ENCODE measurements at regions not wholly inside any gene's neighbourhood (a gene's known extent, or its start where the extent isn't known, plus 50 kb on each side); places are given as distances from the start of the nearest gene placed in this dataset.

GRCh38 chr7:131921016-131921415 is 364.6 kb upstream of the PODXL start:
- DNase-seq (no peak), ATAC-seq (ENCODE audit: low read depth) (no peak)
- Histone ChIP-seq H3K4me2 (replicated peaks; ENCODE audit: low read depth, low read length, poor library complexity, severe bottlenecking) (no peak overlapping the region), H2AFZ (ENCODE audit: insufficient read depth, low read depth, low read length, poor library complexity, severe bottlenecking) (no peak overlapping the region), H3K9ac (ENCODE audit: low read length) (no peak overlapping the region), H3K36me3 (replicated peaks in 1 of 2; ENCODE audit: control extremely low read depth in 1 of 2, control insufficient read depth in 1 of 2, extremely low read depth in 1 of 2, insufficient read depth in 2 of 2, low read length in 1 of 2) (no peaks in the 10 kb centered on the region), H3K9me3 (ENCODE audit: control extremely low read depth in 1 of 3, control insufficient read depth in 2 of 3, insufficient read depth in 1 of 3, low read length in 2 of 3) (peaks cover 0 to 3% (median 0%) of the 10 kb centered on the region in 3 donors), H3K27me3 (replicated peaks in 1 of 4; ENCODE audit: control extremely low read depth in 1 of 4, control insufficient read depth in 3 of 4, insufficient read depth in 4 of 4, low read length in 3 of 4) (no peaks in the 10 kb centered on the region), H3K27ac (ENCODE audit: low read length in 2 of 2) (no peak overlapping the region), H3K4me1 (ENCODE audit: control insufficient read depth in 2 of 2, insufficient read depth in 2 of 2, low read length in 2 of 2) (no peaks in the 10 kb centered on the region), H3K79me2 (ENCODE audit: control insufficient read depth, insufficient read depth, low read length) (no peaks in the 10 kb centered on the region), H3K4me3 (ENCODE audit: control extremely low read depth in 1 of 5, extremely low read depth in 1 of 5, insufficient read depth in 1 of 5, low read depth in 2 of 5, low read length in 4 of 5) (no peak overlapping the region), H4K20me1 (ENCODE audit: control insufficient read depth, insufficient read depth, low read length, poor library complexity, severe bottlenecking) (no peaks in the 10 kb centered on the region)
- POLR2A ChIA-PET, result no interaction called here
- H3K27ac Mint-ChIP-seq, result no peak overlapping the region
- WGBS (ENCODE audit: insufficient coverage), result 43% methylated on average over 1 of the region's 1 CpG
- peaks cover 3% of the 10 kb centered on the region for H3K9me3 Mint-ChIP-seq (ENCODE audit: insufficient read depth)
- intact Hi-C loops (cut with micrococcal nuclease), result no loop called here
- TF ChIP-seq EZH2 (IDR thresholded peaks at IDR 0.05; ENCODE audit: borderline replicate concordance, insufficient read depth, low read depth, low read length, poor library complexity, severe bottlenecking), result no peak
- TF ChIP-seq CTCF (IDR thresholded peaks at IDR 0.05), result no peak
- CTCF ChIA-PET, result no interaction called here
- no peak overlapping the region for H3K4me3 Mint-ChIP-seq
- no peaks in the 10 kb centered on the region for H3K4me1 Mint-ChIP-seq
- peaks cover 3% of the 10 kb centered on the region for H3K27me3 Mint-ChIP-seq

GRCh38 chr7:131919920-131920709 is 363.7 kb upstream of the PODXL start:
- Histone ChIP-seq H3K4me2 (replicated peaks; ENCODE audit: low read depth, low read length, poor library complexity, severe bottlenecking) (no peak overlapping the region), H3K79me2 (ENCODE audit: control insufficient read depth, insufficient read depth, low read length) (no peaks in the 10 kb centered on the region), H3K4me3 (ENCODE audit: control extremely low read depth in 1 of 5, extremely low read depth in 1 of 5, insufficient read depth in 1 of 5, low read depth in 2 of 5, low read length in 4 of 5) (no peak overlapping the region), H3K36me3 (replicated peaks in 1 of 2; ENCODE audit: control extremely low read depth in 1 of 2, control insufficient read depth in 1 of 2, extremely low read depth in 1 of 2, insufficient read depth in 2 of 2, low read length in 1 of 2) (no peaks in the 10 kb centered on the region), H3K27ac (ENCODE audit: low read length in 2 of 2) (no peak overlapping the region), H4K20me1 (ENCODE audit: control insufficient read depth, insufficient read depth, low read length, poor library complexity, severe bottlenecking) (no peaks in the 10 kb centered on the region), H2AFZ (ENCODE audit: insufficient read depth, low read depth, low read length, poor library complexity, severe bottlenecking) (no peak overlapping the region), H3K9ac (ENCODE audit: low read length) (no peak overlapping the region), H3K4me1 (ENCODE audit: control insufficient read depth in 2 of 2, insufficient read depth in 2 of 2, low read length in 2 of 2) (no peaks in the 10 kb centered on the region), H3K27me3 (replicated peaks in 1 of 4; ENCODE audit: control extremely low read depth in 1 of 4, control insufficient read depth in 3 of 4, insufficient read depth in 4 of 4, low read length in 3 of 4) (no peaks in the 10 kb centered on the region), H3K9me3 (ENCODE audit: control extremely low read depth in 1 of 3, control insufficient read depth in 2 of 3, insufficient read depth in 1 of 3, low read length in 2 of 3) (peaks cover 0 to 3% (median 0%) of the 10 kb centered on the region in 3 donors)
- Mint-ChIP-seq H3K9me3 (ENCODE audit: insufficient read depth) (peaks cover 3% of the 10 kb centered on the region), H3K4me1 (no peaks in the 10 kb centered on the region), H3K27me3 (peaks cover 3% of the 10 kb centered on the region), H3K27ac (no peak overlapping the region), H3K4me3 (no peak overlapping the region)
- no peak for DNase-seq
- 68% methylated on average over 4 of the region's 7 CpGs for WGBS (ENCODE audit: insufficient coverage)
- intact Hi-C loops (cut with micrococcal nuclease), result no loop called here
- ATAC-seq (ENCODE audit: low read depth), result no peak
- ChIA-PET CTCF (no interaction called here), POLR2A (no interaction called here)
- no peak for TF ChIP-seq EZH2 (IDR thresholded peaks at IDR 0.05; ENCODE audit: borderline replicate concordance, insufficient read depth, low read depth, low read length, poor library complexity, severe bottlenecking)
- no peak for TF ChIP-seq CTCF (IDR thresholded peaks at IDR 0.05)
